OCI-LY7 (cell line): ENCODE measurements at regions not wholly inside any gene's neighbourhood (a gene's known extent, or its start where the extent isn't known, plus 50 kb on each side); places are given as distances from the start of the nearest gene placed in this dataset.
A peak's percentile ranks its signal among the peaks of the same experiment; 100 is the strongest.

ENCODE experiments used
- BruUV-seq: library from RNA; stranded (reverse); fragments of 400-500 nt; replicated peaks from 2 replicates; lab custom pipeline; 2021; lab: Mats Ljungman, UMichigan
- CTCF ChIA-PET: fragments of 300-600 bp; sonication (Branson Sonifier 250); formaldehyde crosslinking; loops from one replicate; lab custom pipeline; 2022; ENCODE audit warnings: antibody characterized with exemption; ENCODE audit not compliant: unreplicated experiment; lab: Charles Lee
- POLR2A ChIA-PET: fragments of 300-600 bp; sonication (Branson Sonifier 250); formaldehyde crosslinking; loops from one replicate; lab custom pipeline; 2022; ENCODE audit warnings: antibody characterized with exemption; lab: Charles Lee
- DNase-seq: peaks from one replicate; pipeline ENCODE4 v3.0.0-alpha.2; 2015; ENCODE audit warnings: low spot score
- H2AFZ ChIP-seq: fragments of 200-600 bp; sonication (generic), shearing (Covaris generic); 2 replicates; pipeline ENCODE4 v1.6.1; 2014; ENCODE audit warnings: mild to moderate bottlenecking, antibody characterized with exemption, low read length, moderate library complexity
- H3K27ac ChIP-seq: fragments of 200-600 bp; sonication (generic); 2 replicates; pipeline ENCODE4 v1.5.1; 2014; ENCODE audit warnings: mixed run types, low read depth, mild to moderate bottlenecking, moderate library complexity, low read length, inconsistent platforms; ENCODE audit not compliant: poor library complexity, severe bottlenecking
- H3K36me3 ChIP-seq: fragments of 200-600 bp; sonication (generic); 2 replicates; pipeline ENCODE4 v1.6.1; 2014; ENCODE audit warnings: mild to moderate bottlenecking, antibody characterized with exemption, low read length, moderate library complexity, mixed read lengths; ENCODE audit not compliant: insufficient read depth
- H3K4me1 ChIP-seq: fragments of 200-600 bp; sonication (generic); 2 replicates; pipeline ENCODE4 v1.5.1; 2014; ENCODE audit warnings: mild to moderate bottlenecking, low read length; ENCODE audit not compliant: insufficient read depth, poor library complexity, severe bottlenecking
- H3K4me2 ChIP-seq: fragments of 200-600 bp; sonication (generic); 2 replicates; pipeline ENCODE4 v1.6.1; 2014; ENCODE audit warnings: mild to moderate bottlenecking, low read length
- H3K4me3 ChIP-seq: fragments of 200-600 bp; sonication (generic); 2 replicates; pipeline ENCODE4 v1.5.1; 2014; ENCODE audit warnings: mild to moderate bottlenecking, low read depth, low read length; ENCODE audit not compliant: poor library complexity, severe bottlenecking
- H3K79me2 ChIP-seq: fragments of 200-600 bp; sonication (generic); 2 replicates; pipeline ENCODE4 v1.6.1; 2016; ENCODE audit warnings: low read depth, mild to moderate bottlenecking, low read length, moderate library complexity, mixed read lengths; ENCODE audit not compliant: insufficient read depth
- H3K9me2 ChIP-seq: fragments of 200-600 bp; sonication (generic); 2 replicates; pipeline ENCODE4 v1.6.1; 2016; ENCODE audit warnings: mild to moderate bottlenecking, low read length, mixed read lengths; ENCODE audit not compliant: insufficient read depth
- H3K9me3 ChIP-seq: fragments of 200-600 bp; sonication (generic); 2 replicates; pipeline ENCODE4 v1.6.1; 2014; ENCODE audit warnings: mild to moderate bottlenecking, mixed run types, low read length, mixed read lengths
- H4K20me1 ChIP-seq: fragments of 200-600 bp; sonication (generic); 2 replicates; pipeline ENCODE4 v1.6.1; 2014; ENCODE audit warnings: mild to moderate bottlenecking, antibody characterized with exemption, low read length, moderate library complexity, mixed read lengths; ENCODE audit not compliant: insufficient read depth
- CTCF ChIP-seq: fragments of 200-600 bp; sonication (generic); conservative IDR thresholded peaks from 2 replicates; pipeline ENCODE4 v1.5.1; 2014; ENCODE audit warnings: mild to moderate bottlenecking, antibody characterized with exemption, low read length, moderate library complexity, mixed read lengths
- EZH2phosphoT487 ChIP-seq: fragments of 200-600 bp; sonication (generic); IDR thresholded peaks from 2 replicates; pipeline ENCODE4 v1.6.1; 2018; ENCODE audit warnings: low read depth, borderline replicate concordance, mild to moderate bottlenecking, mixed run types, antibody characterized with exemption, low read length, moderate library complexity, mixed read lengths
- intact Hi-C: fragments of 100-400 bp; cut with micrococcal nuclease; formaldehyde crosslinking; loops from one replicate; pipeline ENCODE4 v1.10.0; 2022; ENCODE audit not compliant: unreplicated experiment

GRCh38 chr6:11419763-11420453 is 117.6 kb upstream of the TMEM170B start:
- peaks cover 15% of the 10 kb centered on the region for H3K4me1 ChIP-seq
- no peaks in the 10 kb centered on the region for H3K36me3 ChIP-seq
- H3K9me3 ChIP-seq = no peaks in the 10 kb centered on the region; the same call in 1 of the 2 replicates
- H3K4me3 ChIP-seq = no peak overlapping the region
- no peaks in the 10 kb centered on the region for H3K79me2 ChIP-seq
- ChIA-PET CTCF (no interaction called here), POLR2A (no interaction called here)
- H2AFZ ChIP-seq = no peak overlapping the region
- no peaks in the 10 kb centered on the region for H3K9me2 ChIP-seq
- no peaks in the 10 kb centered on the region for H4K20me1 ChIP-seq
- no peak overlapping the region for H3K4me2 ChIP-seq
- BruUV-seq = no TSS peak
- no peak for DNase-seq
- intact Hi-C loops = no loop called here
- TF ChIP-seq EZH2phosphoT487 (no peak), CTCF (no peak)
- no peak overlapping the region for H3K27ac ChIP-seq

- BruUV-seq = no TSS peak
- CTCF ChIA-PET = no interaction called here
- DNase-seq = peak; percentile 59
Observed at GRCh38 chr6:11418290-11418905, 119.2 kb upstream of the TMEM170B start.

More at GRCh38 chr6:11418290-11418905, 119.2 kb upstream of the TMEM170B start:
- peak overlapping the region; percentile 18 for H3K27ac ChIP-seq
- POLR2A ChIA-PET = interaction anchor here (1.5 kb wide), 1 partner anchor 11 kb away, joined by 4 read pairs; no protein-coding TSS in a partner anchor
- no peaks in the 10 kb centered on the region for H3K79me2 ChIP-seq
- no peak for TF ChIP-seq EZH2phosphoT487
- TF ChIP-seq CTCF = no peak
- no peaks in the 10 kb centered on the region for H4K20me1 ChIP-seq
- peak overlapping the region; percentile 11 for H3K4me3 ChIP-seq
- H3K4me1 ChIP-seq = peaks cover 20% of the 10 kb centered on the region
- H3K9me2 ChIP-seq = no peaks in the 10 kb centered on the region
- no peaks in the 10 kb centered on the region; the same call in 1 of the 2 replicates for H3K9me3 ChIP-seq
- H3K36me3 ChIP-seq = no peaks in the 10 kb centered on the region
- intact Hi-C loops = no loop called here
- peak overlapping the region; percentile 36 for H3K4me2 ChIP-seq
- peak overlapping the region; percentile 88 for H2AFZ ChIP-seq
